ENCODE measurements at regions not wholly inside any gene's neighbourhood (a gene's known extent, or its start where the extent isn't known, plus 50 kb on each side); places are given as distances from the start of the nearest gene placed in this dataset.

DNA sequence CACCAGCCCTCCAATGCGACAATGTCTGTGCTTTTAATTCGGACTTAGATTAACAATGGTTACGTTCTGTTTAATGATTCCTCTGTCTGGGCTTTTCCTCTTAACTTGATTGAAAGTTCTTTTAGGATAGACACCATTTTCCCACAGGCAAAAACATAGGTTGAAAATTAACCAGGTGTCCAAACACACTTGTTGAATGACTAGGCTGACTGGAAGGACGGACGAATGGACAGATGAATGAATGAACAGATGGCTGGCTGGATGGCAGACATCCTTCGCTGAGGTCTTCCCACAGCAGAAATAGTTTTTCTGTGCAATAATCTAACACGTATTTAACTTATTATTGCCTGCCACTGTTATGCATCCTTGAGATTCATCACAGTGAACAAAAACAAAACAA is 298.8 kb downstream of the SRBD1 start:
- TF ChIP-seq ARNT (IDR thresholded peaks at IDR 0.05), result no peak
- TF ChIP-seq CTBP1 (IDR thresholded peaks at IDR 0.05; ENCODE audit: borderline replicate concordance), result no peak
- no peak for TF ChIP-seq L3MBTL2 (conservative IDR thresholded peaks at IDR 0.05)
